H1 (cell line): ENCODE measurements at regions not wholly inside any gene's neighbourhood (a gene's known extent, or its start where the extent isn't known, plus 50 kb on each side); places are given as distances from the start of the nearest gene placed in this dataset.

ENCODE experiments used
- CTCF ChIA-PET: fragments of 300-600 bp; sonication (Branson Sonifier 250); formaldehyde crosslinking; loops from one replicate; lab custom pipeline; 2021; ENCODE audit not compliant: partially characterized antibody; lab: Charles Lee
- POLR2A ChIA-PET: fragments of 300-600 bp; sonication (Branson Sonifier 250); formaldehyde crosslinking; loops from one replicate; lab custom pipeline; 2021; ENCODE audit warnings: inconsistent platforms; ENCODE audit not compliant: partially characterized antibody; lab: Charles Lee
- DNase-seq, 2 experiments: peaks; one replicate each; pipeline versions ENCODE4 v3.0.0 to v3.0.0-alpha.2; 2010 to 2022; ENCODE audit warnings: low spot score in 2 of 2, low read depth in 1 of 2, mixed read lengths in 1 of 2
- FAIRE-seq: peaks from 2 replicates; lab custom pipeline; 2011; peaks lifted over from hg19 to GRCh38; lab: Jason Lieb, UNC
- H2AFZ ChIP-seq: 2 replicates; pipeline ENCODE4 v1.8.1; 2012; ENCODE audit warnings: low read length, inconsistent platforms
- H2AK5ac ChIP-seq: 2 replicates; pipeline ENCODE4 v1.6.1; 2013; ENCODE audit warnings: low read depth, low read length
- H2BK120ac ChIP-seq: replicated peaks from 2 replicates; pipeline ENCODE3; 2013; ENCODE audit warnings: low read depth, low read length, inconsistent platforms
- H2BK12ac ChIP-seq: 2 replicates; pipeline ENCODE4 v1.6.1; 2013; ENCODE audit warnings: low read depth, low read length
- H2BK15ac ChIP-seq: 2 replicates; pipeline ENCODE4 v1.6.1; 2013; ENCODE audit warnings: low read length
- H2BK20ac ChIP-seq: 2 replicates; pipeline ENCODE4 v1.6.1; 2013; ENCODE audit warnings: low read length
- H2BK5ac ChIP-seq: 2 replicates; pipeline ENCODE4 v1.6.1; 2013; ENCODE audit warnings: low read depth, low read length
- H3K14ac ChIP-seq: 2 replicates; pipeline ENCODE4 v1.6.1; 2013; ENCODE audit warnings: inconsistent platforms; ENCODE audit not compliant: insufficient read length
- H3K18ac ChIP-seq: 2 replicates; pipeline ENCODE4 v1.6.1; 2013; ENCODE audit warnings: low read length; ENCODE audit errors: extremely low read depth
- H3K23ac ChIP-seq: 2 replicates; pipeline ENCODE4 v1.6.1; 2013; ENCODE audit warnings: inconsistent platforms; ENCODE audit not compliant: insufficient read length
- H3K23me2 ChIP-seq: 2 replicates; pipeline ENCODE4 v1.6.1; 2013; ENCODE audit warnings: low read depth, low read length
- H3K27ac ChIP-seq: 2 replicates; pipeline ENCODE4 v1.6.1; 2011; ENCODE audit warnings: low read depth, low read length, inconsistent platforms
- H3K27me3 ChIP-seq, 4 experiments: replicated peaks in 1 of 4; 1 replicate in 1 of 4; 2 replicates in 3 of 4; pipeline versions ENCODE4 v1.6.1 to v1.8.1; 2011 to 2013; ENCODE audit warnings: low read length in 3 of 4, mild to moderate bottlenecking in 3 of 4, inconsistent platforms in 2 of 4, mixed read lengths in 2 of 4, moderate library complexity in 1 of 4; ENCODE audit not compliant: control insufficient read depth in 3 of 4, insufficient read depth in 3 of 4; ENCODE audit errors: extremely low read depth in 1 of 4
- H3K36me3 ChIP-seq, 4 experiments: 2 replicates each; pipeline versions ENCODE4 v1.6.1 to v1.8.1; 2011 to 2013; ENCODE audit warnings: mild to moderate bottlenecking in 4 of 4, low read length in 3 of 4, moderate library complexity in 2 of 4, control low read depth in 1 of 4, inconsistent platforms in 1 of 4; ENCODE audit not compliant: insufficient read depth in 4 of 4, control insufficient read depth in 2 of 4
- H3K4ac ChIP-seq: replicated peaks from 2 replicates; pipeline ENCODE3; 2013; ENCODE audit warnings: low read length, low read depth, mixed read lengths, inconsistent platforms; ENCODE audit not compliant: insufficient read length
- H3K4me1 ChIP-seq, 4 experiments: replicated peaks in 1 of 4; 1 replicate in 1 of 4; 2 replicates in 3 of 4; pipeline versions ENCODE4 v1.6.1 to v1.8.1; 2011 to 2013; ENCODE audit warnings: low read length in 3 of 4, inconsistent platforms in 2 of 4, mixed read lengths in 1 of 4; ENCODE audit not compliant: insufficient read depth in 4 of 4, control insufficient read depth in 3 of 4
- H3K4me2 ChIP-seq, 2 experiments: 2 replicates each; pipeline versions ENCODE4 v1.6.1 to v1.8.1; 2011 to 2013; ENCODE audit warnings: low read depth in 2 of 2, low read length in 2 of 2, control low read depth in 1 of 2, inconsistent platforms in 1 of 2, mild to moderate bottlenecking in 1 of 2; ENCODE audit not compliant: insufficient read depth in 1 of 2
- H3K4me3 ChIP-seq, 4 experiments: fragments of 200-600, 300-600 bp in 1 of 4; sonication (generic), shearing (Covaris generic), sonication (Bioruptor Twin) in 1 of 4; 2 replicates each; pipeline versions ENCODE4 v1.5.1 to v1.8.1; 2011 to 2016; ENCODE audit warnings: low read length in 4 of 4, low read depth in 3 of 4, control low read depth in 2 of 4, inconsistent platforms in 2 of 4, mild to moderate bottlenecking in 2 of 4, mixed read lengths in 1 of 4, moderate library complexity in 1 of 4; ENCODE audit not compliant: insufficient read depth in 2 of 4; ENCODE audit errors: extremely low read depth in 1 of 4
- H3K56ac ChIP-seq: replicated peaks from 2 replicates; pipeline ENCODE3; 2013; ENCODE audit warnings: low read depth, mild to moderate bottlenecking, mixed read lengths, low read length, inconsistent platforms; ENCODE audit not compliant: insufficient read length
- H3K79me1 ChIP-seq: 2 replicates; pipeline ENCODE4 v1.6.1; 2013; ENCODE audit warnings: low read depth, low read length, control low read depth
- H3K79me2 ChIP-seq, 2 experiments: 2 replicates each; pipeline versions ENCODE4 v1.6.1 to v1.8.1; 2012 to 2013; ENCODE audit warnings: low read length in 2 of 2, mild to moderate bottlenecking in 2 of 2, inconsistent platforms in 1 of 2; ENCODE audit not compliant: insufficient read depth in 2 of 2, control insufficient read depth in 1 of 2
- H3K9ac ChIP-seq, 4 experiments: replicated peaks in 1 of 4; 1 replicate in 1 of 4; 2 replicates in 3 of 4; pipeline versions ENCODE4 v1.6.1 to v1.8.1; 2011 to 2013; ENCODE audit warnings: low read depth in 3 of 4, low read length in 3 of 4, control low read depth in 2 of 4, mild to moderate bottlenecking in 2 of 4, moderate library complexity in 2 of 4, inconsistent platforms in 1 of 4; ENCODE audit errors: extremely low read depth in 1 of 4
- H3K9me3 ChIP-seq, 2 experiments: 2 replicates each; pipeline versions ENCODE4 v1.6.1 to v1.8.1; 2012 to 2013; ENCODE audit warnings: mild to moderate bottlenecking in 2 of 2, moderate library complexity in 2 of 2, control low read depth in 1 of 2, inconsistent platforms in 1 of 2, low read depth in 1 of 2, low read length in 1 of 2, mixed read lengths in 1 of 2; ENCODE audit not compliant: insufficient read depth in 2 of 2
- H4K20me1 ChIP-seq, 2 experiments: replicated peaks in 1 of 2; 2 replicates each; pipeline versions ENCODE3 to v1.8.1; 2011 to 2013; ENCODE audit warnings: inconsistent platforms in 2 of 2, low read length in 2 of 2, mild to moderate bottlenecking in 1 of 2; ENCODE audit not compliant: insufficient read depth in 2 of 2, control insufficient read depth in 1 of 2
- H4K5ac ChIP-seq: 2 replicates; pipeline ENCODE4 v1.6.1; 2013; ENCODE audit warnings: low read length, low read depth, mixed read lengths, inconsistent platforms; ENCODE audit not compliant: insufficient read length
- H4K8ac ChIP-seq: 2 replicates; pipeline ENCODE4 v1.8.0; 2013; ENCODE audit warnings: mild to moderate bottlenecking, moderate library complexity, low read length, inconsistent platforms; ENCODE audit not compliant: insufficient read depth; ENCODE audit errors: extremely low read depth
- H4K91ac ChIP-seq: replicated peaks from 2 replicates; pipeline ENCODE3; 2013; ENCODE audit warnings: low read length, mixed read lengths, inconsistent platforms; ENCODE audit not compliant: insufficient read length
- ATF2 ChIP-seq: IDR thresholded peaks from 2 replicates; pipeline ENCODE4 v1.6.1; 2012; ENCODE audit warnings: low read length, inconsistent platforms
- BRCA1 ChIP-seq: IDR thresholded peaks from 2 replicates; pipeline ENCODE4 v1.6.1; 2012; ENCODE audit warnings: low read depth, low read length, improper control_type of control experiment
- CREB1 ChIP-seq: IDR thresholded peaks from 2 replicates; pipeline ENCODE4 v1.6.1; 2012; ENCODE audit warnings: inconsistent platforms
- CTCF ChIP-seq, 3 experiments: IDR thresholded peaks; 1 replicate in 2 of 3; 2 replicates in 1 of 3; pipeline versions ENCODE4 v1.5.1 to v1.6.1; 2011; ENCODE audit warnings: low read length in 3 of 3, mild to moderate bottlenecking in 3 of 3, inconsistent platforms in 2 of 3, low read depth in 1 of 3, moderate library complexity in 1 of 3; ENCODE audit not compliant: insufficient read depth in 1 of 3; ENCODE audit errors: control extremely low read depth in 1 of 3
- EGR1 ChIP-seq: IDR thresholded peaks from 2 replicates; pipeline ENCODE4 v1.6.1; 2011; ENCODE audit warnings: low read depth, low read length, borderline replicate concordance
- JUND ChIP-seq: IDR thresholded peaks from 2 replicates; pipeline ENCODE4 v1.6.1; 2011; ENCODE audit warnings: mild to moderate bottlenecking, improper control_type of control experiment, low read length
- KDM4A ChIP-seq: IDR thresholded peaks from one replicate; pipeline ENCODE4 v1.7.1; 2012; ENCODE audit warnings: low read depth, mild to moderate bottlenecking, moderate library complexity, low read length, inconsistent platforms; ENCODE audit not compliant: severe bottlenecking
- KDM5A ChIP-seq: fragments of 200-600 bp; IDR thresholded peaks from 2 replicates; pipeline ENCODE4 v1.7.1; 2012; ENCODE audit warnings: mild to moderate bottlenecking, low read length, inconsistent platforms, mixed read lengths
- PHF8 ChIP-seq: fragments of 200-600 bp; sonication (generic); conservative IDR thresholded peaks from 2 replicates; pipeline ENCODE4 v1.7.1; 2012; ENCODE audit warnings: low read depth, mild to moderate bottlenecking, inconsistent platforms, low read length, moderate library complexity
- SRF ChIP-seq: IDR thresholded peaks from 2 replicates; pipeline ENCODE4 v1.6.1; 2011; ENCODE audit warnings: mild to moderate bottlenecking, low read depth, low read length, moderate library complexity
- TCF12 ChIP-seq: IDR thresholded peaks from 2 replicates; pipeline ENCODE4 v1.6.1; 2011; ENCODE audit warnings: low read depth, mild to moderate bottlenecking, low read length
- YY1 ChIP-seq: IDR thresholded peaks from 2 replicates; pipeline ENCODE4 v1.6.1; 2011; ENCODE audit warnings: low read depth, mild to moderate bottlenecking, low read length
- WGBS, 2 experiments: shearing (Covaris generic) in 1 of 2; methylation state at CpG; one replicate each; pipeline versions ENCODE4 v1.1.6 to v1.1.7; 2013 to 2015; ENCODE audit warnings: low lambda C conversion rate in 2 of 2, mixed read lengths in 2 of 2, inconsistent platforms in 1 of 2, low coverage in 1 of 2, missing lambda C conversion rate in 1 of 2; ENCODE audit not compliant: insufficient replicate concordance in 2 of 2, insufficient coverage in 1 of 2, insufficient read length in 1 of 2; ENCODE audit errors: extremely low coverage in 1 of 2, missing lambda C conversion rate in 1 of 2; 5-methylcytosine and 5-hydroxymethylcytosine counted together

GRCh38 chr6:163844357-163844756 lies 429.8 kb downstream of the QKI start:
- 94% methylated on average over 7 of the region's 7 CpGs; no CpG with 5 or more reads in 1 of the 2 experiments for WGBS, 2 experiments
- no peak overlapping the region for H3K4me2 ChIP-seq
- H2BK20ac ChIP-seq: no peak overlapping the region
- no peak overlapping the region for H3K4me3 ChIP-seq
- H3K9me3 ChIP-seq: peaks cover 8 to 10% of the 10 kb centered on the region in 2 experiments
- no peak overlapping the region for H3K9ac ChIP-seq
- no peaks in the 10 kb centered on the region for H3K27me3 ChIP-seq
- no peak overlapping the region for H4K8ac ChIP-seq
- H3K56ac ChIP-seq: no peak overlapping the region
- no peak overlapping the region for H3K27ac ChIP-seq
- H2BK120ac ChIP-seq: no peak overlapping the region
- no peaks in the 10 kb centered on the region for H3K79me2 ChIP-seq
- no peaks in the 10 kb centered on the region for H3K23me2 ChIP-seq
- H2AK5ac ChIP-seq: no peak overlapping the region
- H2BK5ac ChIP-seq: no peak overlapping the region
- no peak for DNase-seq
- no peak overlapping the region for H2BK15ac ChIP-seq
- no peaks in the 10 kb centered on the region for H4K20me1 ChIP-seq
- ChIA-PET POLR2A (no interaction called here), CTCF (interaction anchor here (0.7 kb wide), 1 partner anchor 10 kb away, joined by 4 read pairs; no protein-coding TSS in a partner anchor)
- H3K4me1 ChIP-seq: no peaks in the 10 kb centered on the region
- no peak overlapping the region for H2BK12ac ChIP-seq
- H4K5ac ChIP-seq: no peak overlapping the region
- no peaks in the 10 kb centered on the region for H3K36me3 ChIP-seq
- H3K79me1 ChIP-seq: no peaks in the 10 kb centered on the region
- FAIRE-seq: no peak
- no peak overlapping the region for H3K14ac ChIP-seq
- no peak overlapping the region for H3K4ac ChIP-seq
- H3K18ac ChIP-seq: no peak overlapping the region
- H4K91ac ChIP-seq: no peak overlapping the region
- H2AFZ ChIP-seq: no peak overlapping the region
- no peak overlapping the region for H3K23ac ChIP-seq
- TF ChIP-seq TCF12 (no peak), ATF2 (no peak), KDM5A (no peak), JUND (no peak), SRF (no peak), CREB1 (no peak), KDM4A (no peak), YY1 (no peak), CTCF (IDR thresholded peaks at IDR 0.05; ENCODE audit: control extremely low read depth in 1 of 3, insufficient read depth in 1 of 3, low read depth in 1 of 3, low read length in 3 of 3) (no peak), EGR1 (no peak), PHF8 (no peak), BRCA1 (no peak)
